Effector memory CD8-positive, alpha-beta T cell (primary cell): ENCODE measurements at regions not wholly inside any gene's neighbourhood (a gene's known extent, or its start where the extent isn't known, plus 50 kb on each side); places are given as distances from the start of the nearest gene placed in this dataset.
A peak's percentile ranks its signal among the peaks of the same experiment; 100 is the strongest.

Source experiments
- ATAC-seq: fragments of 150-1000 bp; cut with Tn5 transposase; replicated peaks from 2 replicates; pipeline ENCODE4 v1.10.0; 2021; ENCODE audit warnings: mild to moderate bottlenecking, moderate library complexity
- DNase-seq, 3 experiments: peaks; one replicate each; pipeline ENCODE4 v3.0.0; 2021
- H3K27ac Mint-ChIP-seq, 2 donors: one replicate each; pipeline ENCODE4 v1.8.0; 2022; ENCODE audit warnings: mild to moderate bottlenecking in 2 of 2, mixed read lengths in 2 of 2, moderate library complexity in 2 of 2
- H3K27me3 Mint-ChIP-seq, 2 donors: one replicate each; pipeline ENCODE4 v1.8.0; 2022; ENCODE audit warnings: mixed read lengths in 2 of 2
- H3K36me3 Mint-ChIP-seq: one replicate; pipeline ENCODE4 v1.8.0; 2022; ENCODE audit warnings: mild to moderate bottlenecking, moderate library complexity, mixed read lengths; ENCODE audit not compliant: insufficient read depth
- H3K4me1 Mint-ChIP-seq, 2 donors: one replicate each; pipeline ENCODE4 v1.8.0; 2022; ENCODE audit warnings: low read depth in 2 of 2, mixed read lengths in 2 of 2
- H3K4me3 Mint-ChIP-seq, 2 donors: one replicate each; pipeline ENCODE4 v1.8.0; 2022; ENCODE audit warnings: mild to moderate bottlenecking in 2 of 2, mixed read lengths in 2 of 2, moderate library complexity in 2 of 2
- H3K9me3 Mint-ChIP-seq, 2 donors: one replicate each; pipeline ENCODE4 v1.8.0; 2022; ENCODE audit warnings: mixed read lengths in 2 of 2

DNA sequence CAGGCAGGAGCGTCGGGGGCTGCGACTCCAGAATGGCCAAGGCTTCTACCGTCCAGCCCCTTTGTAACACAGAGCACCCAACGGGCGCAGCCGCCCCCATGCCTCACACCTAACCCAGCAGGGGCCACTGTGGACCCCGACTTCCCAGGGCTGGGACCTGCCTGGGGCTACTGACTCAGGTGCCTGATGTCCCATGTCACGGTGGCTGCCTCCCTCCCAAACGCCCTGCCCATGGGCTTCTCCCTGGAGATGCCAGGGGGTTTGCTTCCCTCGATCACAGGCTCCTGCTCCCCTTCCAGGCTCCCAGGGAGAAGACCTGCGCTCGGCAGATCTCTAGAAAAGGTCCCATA lies 84.0 kb downstream of the MYEOV start:
- Mint-ChIP-seq H3K9me3 (no peaks in the 10 kb centered on the region), H3K27ac (no peak overlapping the region), H3K27me3 (peaks cover 0 to under 1% of the 10 kb centered on the region in 2 donors), H3K4me3 (no peak overlapping the region), H3K4me1 (peaks cover 1 to 4% of the 10 kb centered on the region in 2 donors), H3K36me3 (no peaks in the 10 kb centered on the region)
- no peak for ATAC-seq
- no peak for DNase-seq

DNA sequence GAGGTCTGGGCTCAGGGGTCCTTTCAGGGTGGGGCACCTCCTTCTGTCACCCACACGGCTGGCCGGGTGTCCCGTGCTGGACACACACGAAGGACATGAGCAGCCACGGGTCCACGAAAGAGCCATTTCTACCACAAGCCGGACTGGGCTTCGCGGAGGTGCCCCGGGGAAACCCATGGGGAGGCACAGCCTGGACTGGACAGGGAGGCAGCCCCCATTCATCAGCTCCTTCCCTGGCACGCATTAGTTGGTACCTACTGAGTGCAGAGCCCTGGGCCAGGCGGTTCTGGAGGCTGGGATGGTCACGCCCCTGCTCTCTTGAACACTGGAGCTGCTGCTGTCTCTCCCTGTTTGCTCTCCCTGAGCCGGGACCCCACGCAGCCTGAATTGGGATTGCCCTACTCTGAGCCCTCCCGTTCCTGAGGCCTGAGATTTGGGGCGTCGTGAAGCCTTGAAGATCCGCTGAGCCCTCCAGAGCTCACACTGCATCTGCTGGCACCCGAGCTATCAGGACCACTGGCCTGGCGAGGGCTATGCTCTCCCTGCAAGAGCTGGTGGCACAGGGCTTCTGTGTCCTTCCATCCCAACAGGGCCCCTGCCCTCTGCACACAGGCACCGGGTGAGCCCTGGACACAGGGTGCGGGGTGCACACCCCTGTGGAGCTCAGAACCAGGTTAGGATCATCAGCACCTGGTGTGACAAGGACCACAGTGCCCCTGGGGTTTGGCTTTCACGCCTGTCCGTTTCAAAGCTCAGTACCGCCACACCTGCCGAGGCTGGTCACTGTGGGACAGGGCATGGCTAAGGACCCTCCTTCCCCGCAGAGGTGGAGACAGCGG lies 84.6 kb downstream of the MYEOV start:
- DNase-seq = no peak
- Mint-ChIP-seq H3K36me3 (no peaks in the 10 kb centered on the region), H3K9me3 (no peaks in the 10 kb centered on the region), H3K4me3 (no peak overlapping the region), H3K4me1 (peaks cover 1 to 4% of the 10 kb centered on the region in 2 donors), H3K27ac (no peak overlapping the region), H3K27me3 (no peaks in the 10 kb centered on the region)
- no peak for ATAC-seq

DNA sequence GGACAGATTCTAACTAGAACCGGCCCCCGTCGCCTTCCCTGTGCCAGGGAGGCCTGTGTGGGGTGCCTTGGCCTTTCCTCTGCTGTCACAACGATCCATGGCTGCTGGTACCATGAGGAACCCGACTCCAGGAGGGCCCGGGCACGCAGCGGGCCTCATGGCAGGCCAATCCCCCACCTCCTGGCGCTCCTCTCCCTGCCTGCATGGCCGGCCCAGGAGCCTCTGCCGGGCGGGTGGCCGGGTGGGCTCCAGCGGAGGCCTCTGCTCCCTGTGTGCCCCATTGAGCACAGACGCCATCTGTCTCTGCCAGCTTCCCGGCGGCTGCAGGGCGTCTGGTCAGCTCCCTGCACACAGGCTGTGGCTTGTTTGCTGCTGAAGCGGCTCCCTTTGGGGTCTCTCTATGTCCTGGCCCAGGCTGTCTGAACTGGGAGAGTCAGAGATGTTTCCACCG lies 86.5 kb downstream of the MYEOV start:
- no peak overlapping the region for H3K4me3 Mint-ChIP-seq
- no peak for DNase-seq
- ATAC-seq = no peak
- no peaks in the 10 kb centered on the region for H3K36me3 Mint-ChIP-seq
- no peaks in the 10 kb centered on the region for H3K9me3 Mint-ChIP-seq
- H3K27me3 Mint-ChIP-seq = no peaks in the 10 kb centered on the region
- peaks cover 1 to 4% of the 10 kb centered on the region in 2 donors for H3K4me1 Mint-ChIP-seq
- no peak overlapping the region for H3K27ac Mint-ChIP-seq

DNA sequence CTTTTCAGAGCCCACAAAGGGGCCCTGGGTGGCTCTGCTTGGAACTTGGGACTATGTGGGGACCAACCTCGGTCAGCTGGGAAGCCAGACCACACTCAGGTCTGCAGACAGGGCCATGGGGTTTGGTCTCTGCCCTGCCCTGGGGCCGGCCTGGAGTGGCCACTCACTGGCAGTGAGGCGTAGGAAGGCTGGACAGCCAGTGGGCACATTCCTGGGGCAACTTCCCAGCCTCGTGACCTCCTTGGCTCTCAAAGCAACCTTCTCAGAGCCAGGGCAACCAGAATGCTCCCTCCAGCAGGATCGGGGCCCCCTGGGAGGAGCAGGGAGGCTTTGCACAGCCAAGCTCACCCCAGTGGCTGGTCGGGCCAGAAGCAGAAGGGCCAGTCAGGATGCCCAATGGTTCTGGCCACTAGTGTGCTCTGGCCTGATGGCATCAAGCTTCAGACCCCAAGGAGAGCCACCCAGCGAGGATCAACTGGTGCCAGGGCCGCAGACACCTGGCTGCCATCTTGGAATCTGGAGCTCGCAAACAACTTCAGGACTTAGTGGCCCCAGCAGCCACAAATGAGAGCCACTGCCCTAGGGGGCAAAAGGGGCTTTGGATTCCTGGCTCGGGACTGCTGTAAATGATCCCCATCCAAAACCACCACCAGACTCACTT lies 87.1 kb downstream of the MYEOV start:
- DNase-seq (no peak), ATAC-seq (no peak)
- no peak overlapping the region for H3K4me3 Mint-ChIP-seq

GRCh38 chr11:69381681-69382130 lies 87.8 kb downstream of the MYEOV start:
- H3K9me3 Mint-ChIP-seq = no peaks in the 10 kb centered on the region
- DNase-seq (no peak), ATAC-seq (no peak)
- peaks cover 1 to 4% of the 10 kb centered on the region in 2 donors for H3K4me1 Mint-ChIP-seq
- no peak overlapping the region for H3K4me3 Mint-ChIP-seq
- no peaks in the 10 kb centered on the region for H3K27me3 Mint-ChIP-seq
- H3K36me3 Mint-ChIP-seq = no peaks in the 10 kb centered on the region
- no peak overlapping the region for H3K27ac Mint-ChIP-seq

More for the DNA sequence above, 87.1 kb downstream of the MYEOV start:
- no peaks in the 10 kb centered on the region for H3K9me3 Mint-ChIP-seq
- no peak overlapping the region for H3K27ac Mint-ChIP-seq
- H3K36me3 Mint-ChIP-seq = no peaks in the 10 kb centered on the region
- H3K4me1 Mint-ChIP-seq = peaks cover 1 to 4% of the 10 kb centered on the region in 2 donors
- H3K27me3 Mint-ChIP-seq = no peaks in the 10 kb centered on the region

DNA sequence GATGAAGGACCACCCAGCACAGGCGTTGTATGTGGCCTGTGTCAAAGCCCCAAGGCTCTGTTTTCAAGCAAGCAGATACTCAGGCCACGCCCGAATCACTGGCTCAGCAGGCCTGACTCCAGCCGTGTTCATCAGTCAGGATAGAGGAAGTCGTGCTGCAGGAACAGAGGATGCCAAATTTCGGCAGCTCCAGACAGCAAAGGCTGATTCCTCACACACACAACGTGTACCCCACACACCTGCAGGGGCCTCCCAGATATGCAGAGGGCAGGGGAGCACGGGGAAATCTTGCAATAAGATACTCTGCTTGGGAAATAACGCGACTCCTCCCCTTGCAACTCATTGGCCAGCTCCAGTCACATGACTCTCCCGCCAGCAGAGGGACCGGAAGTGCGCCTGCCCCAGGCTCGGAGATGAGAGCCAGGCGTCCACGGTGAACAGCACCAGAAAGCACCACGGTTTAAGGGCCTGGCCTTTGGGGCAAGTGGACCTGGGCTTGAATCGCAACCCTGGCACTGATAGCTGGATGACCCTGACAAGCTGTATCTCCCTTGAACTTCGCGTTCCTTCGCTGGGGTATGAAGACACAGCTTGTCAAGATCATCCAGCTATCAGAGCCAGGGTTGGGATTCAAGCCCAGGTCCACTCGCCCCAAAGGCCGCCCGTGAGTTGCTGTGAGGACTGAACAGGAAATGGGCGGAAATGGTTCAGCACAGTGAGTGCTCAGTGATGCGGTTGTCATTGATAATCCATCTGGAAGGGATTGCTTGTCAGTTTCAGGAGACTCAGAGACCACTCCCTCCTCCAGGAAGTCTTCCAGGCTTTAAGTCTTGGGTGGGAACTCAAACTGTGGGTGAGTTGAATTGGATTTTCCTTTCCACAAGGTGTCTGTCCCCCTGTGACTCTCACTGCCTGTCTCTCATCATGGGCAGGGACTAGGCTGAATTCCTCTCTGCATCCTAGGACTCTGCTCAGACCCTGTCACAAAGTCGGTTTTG lies 88.5 kb downstream of the MYEOV start:
- ATAC-seq (no peak), DNase-seq (peak in 1 of 3 experiments; percentile 10)
- Mint-ChIP-seq H3K4me1 (peaks cover 1 to 4% of the 10 kb centered on the region in 2 donors), H3K27me3 (no peaks in the 10 kb centered on the region), H3K4me3 (no peak overlapping the region), H3K36me3 (no peaks in the 10 kb centered on the region), H3K9me3 (peaks cover 0 to 7% of the 10 kb centered on the region in 2 donors), H3K27ac (no peak overlapping the region)

DNA sequence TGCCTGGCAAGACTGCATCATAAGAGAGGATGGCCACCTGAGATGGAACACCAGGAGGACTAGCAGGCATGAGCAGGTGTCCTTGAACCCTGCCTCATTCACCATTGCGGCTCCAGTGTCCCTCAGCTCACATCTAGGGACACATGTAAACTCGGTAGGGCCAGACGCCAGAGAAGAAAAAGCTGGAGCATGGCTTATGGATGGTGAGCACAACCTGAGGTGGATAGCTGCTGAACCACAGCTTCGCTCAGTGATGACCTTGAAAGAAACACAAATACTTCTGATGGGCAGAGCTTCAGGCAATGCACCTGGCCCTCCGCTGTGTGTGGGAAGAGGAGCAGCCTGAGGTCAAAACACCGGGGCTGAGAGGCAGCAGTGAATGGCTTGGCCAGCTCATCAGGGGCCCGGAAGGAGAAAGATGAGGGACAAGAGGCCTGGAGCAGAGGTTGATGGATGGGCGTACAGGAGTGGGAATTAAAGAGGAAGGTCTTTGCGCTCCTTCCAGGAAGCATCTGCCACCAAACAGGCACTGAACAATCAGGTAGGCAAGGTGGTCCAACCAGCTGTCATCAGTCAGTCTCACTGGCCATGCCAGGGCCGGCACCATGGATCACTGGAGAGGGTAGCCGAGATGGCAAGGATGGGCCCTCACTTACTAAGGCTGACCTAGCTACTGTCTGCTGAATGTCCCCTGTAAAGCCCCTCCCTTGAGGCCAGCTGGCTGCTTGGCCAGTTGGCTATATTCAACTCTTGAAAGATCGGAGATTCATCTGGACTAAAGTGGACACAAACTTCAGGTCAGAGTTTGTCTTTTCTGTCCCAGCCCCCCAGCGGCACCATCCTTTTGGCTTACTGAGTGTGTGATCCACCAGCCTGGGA lies 89.7 kb downstream of the MYEOV start:
- no peak overlapping the region for H3K4me3 Mint-ChIP-seq
- H3K27ac Mint-ChIP-seq = no peak overlapping the region
- ATAC-seq (no peak), DNase-seq (no peak)
- H3K9me3 Mint-ChIP-seq = peaks cover 4 to 18% of the 10 kb centered on the region in 2 donors
- H3K36me3 Mint-ChIP-seq = no peaks in the 10 kb centered on the region
- no peaks in the 10 kb centered on the region for H3K27me3 Mint-ChIP-seq
- H3K4me1 Mint-ChIP-seq = peaks cover 4 to 5% of the 10 kb centered on the region in 2 donors

- H3K9me3 Mint-ChIP-seq = peaks cover 4 to 21% of the 10 kb centered on the region in 2 donors
- H3K36me3 Mint-ChIP-seq = no peaks in the 10 kb centered on the region
- H3K27ac Mint-ChIP-seq = no peak overlapping the region
- DNase-seq (no peak), ATAC-seq (no peak)
- peaks cover 4 to 5% of the 10 kb centered on the region in 2 donors for H3K4me1 Mint-ChIP-seq
- H3K4me3 Mint-ChIP-seq = no peak overlapping the region
- H3K27me3 Mint-ChIP-seq = no peaks in the 10 kb centered on the region
Measured at GRCh38 chr11:69384251-69385143, 90.5 kb downstream of the MYEOV start.

- DNase-seq (no peak), ATAC-seq (no peak)
- peaks cover under 1 to 5% of the 10 kb centered on the region in 2 donors for H3K27me3 Mint-ChIP-seq
- H3K9me3 Mint-ChIP-seq = peaks cover 4 to 21% of the 10 kb centered on the region in 2 donors
- peaks cover 4 to 5% of the 10 kb centered on the region in 2 donors for H3K4me1 Mint-ChIP-seq
- no peak overlapping the region for H3K27ac Mint-ChIP-seq
- peaks cover 2% of the 10 kb centered on the region for H3K36me3 Mint-ChIP-seq
- no peak overlapping the region for H3K4me3 Mint-ChIP-seq
Measured at GRCh38 chr11:69385144-69385820, 91.3 kb downstream of the MYEOV start.

- H3K4me3 Mint-ChIP-seq = no peak overlapping the region
- peaks cover 3% of the 10 kb centered on the region for H3K36me3 Mint-ChIP-seq
- no peak for ATAC-seq
- H3K27me3 Mint-ChIP-seq = peaks cover 7 to 11% of the 10 kb centered on the region in 2 donors
- no peak overlapping the region for H3K27ac Mint-ChIP-seq
- peaks cover 4 to 5% of the 10 kb centered on the region in 2 donors for H3K4me1 Mint-ChIP-seq
- no peak for DNase-seq
- H3K9me3 Mint-ChIP-seq = peaks cover 4 to 21% of the 10 kb centered on the region in 2 donors
Measured at GRCh38 chr11:69385832-69386427, 92.0 kb downstream of the MYEOV start.
